Activated naive CD8-positive, alpha-beta T cell treated with anti-CD3 and anti-CD28 coated beads, Interleukin-2, amount 10 ng/mL, durations not matched to agents 7 days and 5 days (primary cell): ENCODE measurements at regions not wholly inside any gene's neighbourhood (a gene's known extent, or its start where the extent isn't known, plus 50 kb on each side); places are given as distances from the start of the nearest gene placed in this dataset.

ENCODE experiments used
- ATAC-seq: fragments of 150-1000 bp; cut with Tn5 transposase; one replicate; pipeline ENCODE4 v1.10.0; 2021; ENCODE audit warnings: low read depth, moderate library complexity
- POLR2A ChIA-PET: fragments of 350-600 bp; sonication (Branson Sonifier 250); formaldehyde crosslinking; loops from one replicate; lab custom pipeline; 2021; ENCODE audit warnings: antibody characterized with exemption; lab: Charles Lee
- DNase-seq: peaks from one replicate; pipeline ENCODE4 v3.0.0; 2021
- H3K27ac Mint-ChIP-seq: one replicate; pipeline ENCODE4 v1.8.0; 2022; ENCODE audit warnings: mild to moderate bottlenecking, mixed read lengths
- H3K27me3 Mint-ChIP-seq: one replicate; pipeline ENCODE4 v1.8.0; 2022; ENCODE audit warnings: mild to moderate bottlenecking, moderate library complexity, mixed read lengths
- H3K36me3 Mint-ChIP-seq: one replicate; pipeline ENCODE4 v1.8.0; 2021; ENCODE audit warnings: mild to moderate bottlenecking, mixed read lengths
- H3K4me1 Mint-ChIP-seq: one replicate; pipeline ENCODE4 v1.8.0; 2021; ENCODE audit warnings: mixed read lengths
- H3K4me3 Mint-ChIP-seq: one replicate; pipeline ENCODE4 v1.8.0; 2022; ENCODE audit warnings: mild to moderate bottlenecking, moderate library complexity, mixed read lengths
- H3K9me3 Mint-ChIP-seq: one replicate; pipeline ENCODE4 v1.8.0; 2021; ENCODE audit warnings: mixed read lengths

- peak overlapping the region; percentile 71 for H3K27ac Mint-ChIP-seq
- POLR2A ChIA-PET, result interaction anchor here (0.6 kb wide), 1 partner anchor 45 kb away, joined by 3 read pairs; no protein-coding TSS in a partner anchor
- no peak for ATAC-seq
- no peak for DNase-seq
- H3K4me3 Mint-ChIP-seq, result no peak overlapping the region
- no peaks in the 10 kb centered on the region for H3K9me3 Mint-ChIP-seq
- H3K36me3 Mint-ChIP-seq, result no peaks in the 10 kb centered on the region
- no peaks in the 10 kb centered on the region for H3K27me3 Mint-ChIP-seq
- H3K4me1 Mint-ChIP-seq, result peaks cover 16% of the 10 kb centered on the region
These were observed 101.9 kb downstream of the SIK1 start for GRCh38 chr21:43325036-43325435.

- H3K4me1 Mint-ChIP-seq, result peaks cover 16% of the 10 kb centered on the region
- ATAC-seq (no peak), DNase-seq (no peak)
- H3K27me3 Mint-ChIP-seq, result no peaks in the 10 kb centered on the region
- H3K9me3 Mint-ChIP-seq, result no peaks in the 10 kb centered on the region
- H3K36me3 Mint-ChIP-seq, result no peaks in the 10 kb centered on the region
- H3K4me3 Mint-ChIP-seq, result no peak overlapping the region
- POLR2A ChIA-PET, result interaction anchor here (0.6 to 0.9 kb wide), 2 partner anchors 9 to 46 kb away, joined by 3 read pairs; no protein-coding TSS in a partner anchor
- H3K27ac Mint-ChIP-seq, result no peak overlapping the region
These were observed 102.3 kb downstream of the SIK1 start for GRCh38 chr21:43324596-43324995.

DNA sequence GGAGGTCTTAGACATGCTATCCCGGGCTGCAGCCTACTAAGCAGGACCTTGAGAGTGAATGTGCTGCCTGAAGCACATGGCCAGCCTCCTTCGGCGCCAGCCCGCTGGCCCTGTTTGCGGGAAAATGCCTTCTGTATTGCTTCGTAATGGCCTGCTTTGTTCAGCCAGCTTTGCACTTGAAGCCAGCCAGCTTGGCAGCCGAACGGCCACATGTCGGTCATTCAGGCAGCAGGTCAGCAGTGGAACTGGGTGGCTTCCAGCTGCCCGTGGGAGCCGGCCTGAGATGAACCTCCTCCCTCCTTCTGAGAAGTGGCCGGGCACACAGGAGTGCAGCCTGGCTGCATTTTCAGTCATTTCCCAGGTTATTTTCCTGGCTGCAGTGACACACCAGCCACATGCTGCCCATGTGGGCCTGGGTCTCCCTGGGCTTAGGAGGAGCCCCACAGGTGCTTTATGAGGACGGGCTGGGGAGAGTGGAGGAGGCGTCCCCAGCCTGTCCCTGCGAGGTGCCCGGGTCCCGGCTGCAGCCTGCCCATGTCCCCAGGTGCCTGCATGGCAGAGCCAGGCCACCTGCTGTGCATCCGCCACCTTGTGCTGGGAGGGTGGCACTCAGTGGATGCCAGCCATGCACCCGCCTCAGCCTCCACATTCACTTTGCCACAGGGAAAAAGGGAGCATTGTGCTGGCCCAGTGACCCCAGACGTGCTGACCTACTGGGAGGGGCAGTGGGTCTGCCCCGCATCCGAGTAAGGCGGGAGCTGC is 103.5 kb downstream of the SIK1 start:
- Mint-ChIP-seq H3K36me3 (peaks cover under 1% of the 10 kb centered on the region), H3K4me1 (peaks cover 16% of the 10 kb centered on the region), H3K9me3 (peaks cover under 1% of the 10 kb centered on the region), H3K27ac (no peak overlapping the region), H3K4me3 (no peak overlapping the region), H3K27me3 (no peaks in the 10 kb centered on the region)
- ATAC-seq (no peak), DNase-seq (no peak)
- POLR2A ChIA-PET, result interaction anchor here (0.9 kb wide), 1 partner anchor 8 kb away, joined by 3 read pairs; no protein-coding TSS in a partner anchor

DNA sequence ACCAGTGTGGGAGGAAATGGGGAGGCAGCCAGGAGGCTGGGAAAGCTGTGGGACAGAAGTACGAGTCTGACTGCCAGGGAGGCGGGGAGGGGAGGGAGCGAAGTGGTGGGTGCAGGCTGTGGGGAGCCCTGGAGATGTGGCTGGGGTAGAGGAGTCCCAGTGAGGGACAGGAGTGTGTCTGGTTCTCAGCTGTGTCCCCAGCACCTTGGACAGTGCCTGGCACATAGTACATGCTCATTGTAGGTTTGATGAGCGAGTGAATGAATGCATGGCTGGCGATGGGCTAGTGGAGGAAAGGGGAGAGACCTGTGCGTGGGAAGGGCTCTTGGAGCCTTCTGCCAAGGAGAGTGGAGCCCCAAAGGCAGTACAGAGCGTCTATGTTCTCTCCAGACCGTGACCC is 104.1 kb downstream of the SIK1 start:
- no peaks in the 10 kb centered on the region for H3K27me3 Mint-ChIP-seq
- no peak overlapping the region for H3K4me3 Mint-ChIP-seq
- DNase-seq (no peak), ATAC-seq (no peak)
- H3K9me3 Mint-ChIP-seq, result peaks cover 4% of the 10 kb centered on the region
- peaks cover 14% of the 10 kb centered on the region for H3K4me1 Mint-ChIP-seq
- POLR2A ChIA-PET, result no interaction called here
- peaks cover 1% of the 10 kb centered on the region for H3K36me3 Mint-ChIP-seq
- H3K27ac Mint-ChIP-seq, result no peak overlapping the region

- no peaks in the 10 kb centered on the region for H3K27me3 Mint-ChIP-seq
- POLR2A ChIA-PET, result no interaction called here
- DNase-seq (no peak), ATAC-seq (no peak)
- H3K36me3 Mint-ChIP-seq, result peaks cover 6% of the 10 kb centered on the region
- peaks cover 15% of the 10 kb centered on the region for H3K4me1 Mint-ChIP-seq
- H3K27ac Mint-ChIP-seq, result no peak overlapping the region
- peaks cover 8% of the 10 kb centered on the region for H3K9me3 Mint-ChIP-seq
- H3K4me3 Mint-ChIP-seq, result no peak overlapping the region
These were observed 104.6 kb downstream of the SIK1 start for GRCh38 chr21:43322311-43322710.

- POLR2A ChIA-PET, result no interaction called here
- ATAC-seq, result no peak
- peaks cover 7% of the 10 kb centered on the region for H3K36me3 Mint-ChIP-seq
- peaks cover 11% of the 10 kb centered on the region for H3K9me3 Mint-ChIP-seq
- H3K27me3 Mint-ChIP-seq, result no peaks in the 10 kb centered on the region
- peaks cover 15% of the 10 kb centered on the region for H3K4me1 Mint-ChIP-seq
- no peak overlapping the region for H3K4me3 Mint-ChIP-seq
- peak overlapping the region; percentile 61 for H3K27ac Mint-ChIP-seq
- DNase-seq, result no peak
These were observed 105.3 kb downstream of the SIK1 start for GRCh38 chr21:43321611-43322010.

- peaks cover 11% of the 10 kb centered on the region for H3K9me3 Mint-ChIP-seq
- H3K27ac Mint-ChIP-seq, result no peak overlapping the region
- POLR2A ChIA-PET, result no interaction called here
- peaks cover 7% of the 10 kb centered on the region for H3K36me3 Mint-ChIP-seq
- H3K27me3 Mint-ChIP-seq, result no peaks in the 10 kb centered on the region
- no peak for DNase-seq
- no peak overlapping the region for H3K4me3 Mint-ChIP-seq
- no peak for ATAC-seq
- H3K4me1 Mint-ChIP-seq, result peaks cover 10% of the 10 kb centered on the region
These were observed 105.8 kb downstream of the SIK1 start for GRCh38 chr21:43321111-43321510.

GRCh38 chr21:43320526-43320925 is 106.4 kb downstream of the SIK1 start:
- POLR2A ChIA-PET, result interaction anchor here (1.0 to 1.2 kb wide), 2 partner anchors 9 to 18 kb away, joined by 3 to 5 read pairs; no protein-coding TSS in a partner anchor
- no peak overlapping the region for H3K4me3 Mint-ChIP-seq

DNA sequence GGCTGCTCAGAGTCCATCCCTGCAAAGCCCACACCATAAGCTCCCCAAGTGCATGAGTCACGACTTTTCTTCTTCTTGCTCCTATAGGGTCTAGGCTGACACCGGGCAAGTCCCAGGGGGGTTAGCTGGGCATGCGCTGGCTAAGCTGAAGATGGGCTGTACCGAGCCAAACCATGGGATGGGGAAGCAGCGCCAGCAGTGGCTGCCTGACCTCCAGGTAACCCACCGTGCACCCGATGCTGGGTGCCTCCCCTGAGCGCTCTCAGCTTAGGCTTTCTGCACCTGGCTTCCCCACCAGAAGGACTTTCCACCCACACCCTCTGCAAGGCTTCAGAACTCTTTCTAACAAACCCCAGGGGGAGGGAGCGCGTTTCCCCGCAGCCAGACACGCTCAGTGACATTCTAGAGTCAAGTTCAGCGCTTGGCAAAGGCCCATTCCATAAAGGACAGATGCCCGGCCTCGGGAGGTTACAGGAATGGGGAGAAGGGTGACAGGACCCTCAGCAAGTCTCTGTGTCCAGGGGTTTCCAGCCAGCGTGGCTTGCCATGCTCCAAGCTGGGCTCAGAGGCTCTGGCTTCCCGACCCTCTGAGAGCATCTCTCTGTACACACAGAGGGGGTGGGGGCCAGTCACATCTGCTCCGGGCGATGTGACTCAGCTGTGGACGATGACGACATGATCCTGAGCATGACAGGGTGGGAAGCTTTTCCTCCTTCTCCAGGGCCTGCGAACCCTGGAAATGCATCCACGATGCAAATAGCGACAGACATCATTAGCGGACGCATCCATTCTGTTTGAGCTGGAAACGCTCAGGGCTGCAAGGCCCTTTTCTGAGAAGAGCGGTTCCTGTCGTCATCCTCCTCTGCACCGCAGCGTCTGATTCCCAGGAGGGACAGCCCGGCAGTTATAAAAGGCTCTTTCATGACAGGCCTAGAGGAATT is 107.8 kb downstream of the SIK1 start:
- peaks cover 11% of the 10 kb centered on the region for H3K9me3 Mint-ChIP-seq
- POLR2A ChIA-PET, result interaction anchor here (0.8 to 1.2 kb wide), 3 partner anchors 8 to 20 kb away, joined by 3 to 5 read pairs (median 3); no protein-coding TSS in a partner anchor
- H3K36me3 Mint-ChIP-seq, result peaks cover 7% of the 10 kb centered on the region
- no peak overlapping the region for H3K4me3 Mint-ChIP-seq
- no peak overlapping the region for H3K27ac Mint-ChIP-seq
- DNase-seq (no peak), ATAC-seq (no peak)
- peaks cover 14% of the 10 kb centered on the region for H3K4me1 Mint-ChIP-seq
- H3K27me3 Mint-ChIP-seq, result peaks cover 3% of the 10 kb centered on the region

More at GRCh38 chr21:43320526-43320925, 106.4 kb downstream of the SIK1 start:
- no peak for DNase-seq
- Mint-ChIP-seq H3K27me3 (no peaks in the 10 kb centered on the region), H3K4me1 (peaks cover 9% of the 10 kb centered on the region), H3K27ac (no peak overlapping the region), H3K36me3 (peaks cover 7% of the 10 kb centered on the region), H3K9me3 (peaks cover 11% of the 10 kb centered on the region)
- no peak for ATAC-seq

GRCh38 chr21:43318368-43318767 is 108.6 kb downstream of the SIK1 start:
- Mint-ChIP-seq H3K4me1 (peaks cover 19% of the 10 kb centered on the region), H3K36me3 (peaks cover 7% of the 10 kb centered on the region), H3K9me3 (peaks cover 11% of the 10 kb centered on the region), H3K27ac (no peak overlapping the region), H3K4me3 (no peak overlapping the region), H3K27me3 (peaks cover 3% of the 10 kb centered on the region)
- POLR2A ChIA-PET, result no interaction called here
- ATAC-seq (no peak), DNase-seq (no peak)

DNA sequence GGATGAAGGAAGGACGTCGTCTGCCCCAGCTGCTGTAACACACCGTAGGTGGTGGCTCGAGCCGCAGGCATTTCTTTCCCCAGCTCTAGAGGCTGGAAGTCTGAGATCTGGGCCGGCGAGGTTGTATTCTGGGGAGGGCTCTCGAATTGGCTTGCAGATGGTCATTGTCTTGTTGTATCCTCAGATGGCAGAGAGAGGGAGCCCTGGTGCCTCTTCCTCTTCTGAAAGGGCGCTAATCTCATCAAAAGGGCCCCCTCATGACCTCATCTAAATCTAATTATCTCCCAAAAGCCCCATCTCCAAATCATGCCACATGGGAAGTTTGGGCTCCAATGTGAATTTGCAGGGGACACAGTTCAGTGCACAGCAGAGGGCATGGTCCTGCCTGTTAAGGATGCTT is 109.0 kb downstream of the SIK1 start:
- H3K9me3 Mint-ChIP-seq, result peaks cover 11% of the 10 kb centered on the region

DNA sequence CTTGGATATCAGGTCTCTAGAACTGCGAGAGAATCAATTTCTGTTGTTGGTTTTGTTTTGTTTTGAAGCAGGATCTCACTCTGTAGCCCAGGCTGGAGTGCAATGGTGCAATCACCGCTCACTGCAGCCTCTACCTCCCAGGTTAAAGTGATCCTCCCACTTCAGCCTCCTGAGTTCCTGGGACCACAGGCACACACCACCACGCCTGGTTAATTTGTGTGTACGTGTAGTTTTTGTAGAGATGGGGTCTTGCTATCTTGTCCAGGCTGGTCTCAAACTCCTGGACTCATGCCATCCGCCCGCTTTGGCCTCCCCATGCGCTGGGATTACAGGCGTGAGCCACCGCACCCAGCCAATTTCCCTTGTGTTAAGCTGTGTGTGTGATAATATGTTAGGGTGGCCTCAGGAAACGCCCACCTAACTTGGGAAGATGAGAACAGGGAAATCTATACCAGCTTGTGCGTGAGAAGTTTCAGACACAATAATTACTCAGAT is 109.6 kb downstream of the SIK1 start:
- H3K4me3 Mint-ChIP-seq, result no peak overlapping the region
- H3K27me3 Mint-ChIP-seq, result peaks cover 3% of the 10 kb centered on the region
- ATAC-seq (no peak), DNase-seq (no peak)
- peaks cover 11% of the 10 kb centered on the region for H3K9me3 Mint-ChIP-seq
- POLR2A ChIA-PET, result no interaction called here
- no peak overlapping the region for H3K27ac Mint-ChIP-seq
- peaks cover 27% of the 10 kb centered on the region for H3K4me1 Mint-ChIP-seq
- H3K36me3 Mint-ChIP-seq, result peaks cover 7% of the 10 kb centered on the region

More for the DNA sequence above, 109.0 kb downstream of the SIK1 start:
- peaks cover 7% of the 10 kb centered on the region for H3K36me3 Mint-ChIP-seq
- H3K4me3 Mint-ChIP-seq, result no peak overlapping the region
- H3K27me3 Mint-ChIP-seq, result peaks cover 3% of the 10 kb centered on the region
- no peak for ATAC-seq
- peaks cover 22% of the 10 kb centered on the region for H3K4me1 Mint-ChIP-seq
- DNase-seq, result no peak
- no peak overlapping the region for H3K27ac Mint-ChIP-seq
- POLR2A ChIA-PET, result no interaction called here
